Activated naive CD4-positive, alpha-beta T cell (primary cell): ENCODE measurements at regions not wholly inside any gene's neighbourhood (a gene's known extent, or its start where the extent isn't known, plus 50 kb on each side); places are given as distances from the start of the nearest gene placed in this dataset.
"Not testable (repeated sequence)": the region's sequence is repeated elsewhere in the genome, so short reads cannot be mapped to it uniquely, and the experiment has no call there.

Source experiments
- DNase-seq, 4 experiments: peaks; one replicate each; lab custom pipeline; 2025; lab: John Stamatoyannopoulos, UW

DNA sequence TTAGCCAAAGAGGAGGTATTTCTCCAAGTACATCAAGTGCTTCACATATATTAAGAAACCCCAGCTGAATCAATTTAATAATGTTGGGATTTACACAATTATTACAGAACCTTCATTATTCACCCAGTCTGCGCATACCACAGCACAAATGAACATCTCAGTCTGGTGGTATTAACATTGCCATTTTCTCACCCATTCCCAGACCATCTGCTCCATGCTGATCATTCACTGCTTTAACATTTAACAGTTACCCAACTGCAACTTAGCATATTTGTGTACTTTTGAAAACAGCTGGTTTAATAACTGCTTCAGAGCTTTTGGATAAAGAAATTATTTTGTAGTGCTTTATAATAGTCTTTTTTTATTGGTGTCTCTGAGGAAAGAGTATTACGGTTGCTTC, 1072.1 kb downstream of the NXPH1 start:
- no peak for DNase-seq

DNA sequence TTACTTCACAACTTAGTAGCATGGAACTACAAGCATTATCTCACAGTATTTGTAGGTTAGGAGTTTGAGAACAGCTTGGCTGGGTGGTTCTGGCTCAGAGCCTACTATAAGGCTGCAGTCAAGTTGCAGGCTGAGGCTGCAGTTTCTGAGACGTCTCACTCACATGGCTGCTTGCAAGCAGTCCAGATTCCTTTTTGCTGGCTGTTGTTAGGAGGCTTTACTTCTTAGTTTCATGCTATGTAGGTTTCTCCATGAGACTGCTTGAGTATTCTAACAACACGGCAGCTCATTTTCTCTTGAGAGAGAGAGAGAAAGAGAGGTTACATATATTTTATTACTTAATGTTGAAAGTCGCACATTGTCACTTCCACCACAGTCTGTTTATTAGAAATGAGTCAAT, 1073.9 kb downstream of the NXPH1 start:
- no peak for DNase-seq

DNA sequence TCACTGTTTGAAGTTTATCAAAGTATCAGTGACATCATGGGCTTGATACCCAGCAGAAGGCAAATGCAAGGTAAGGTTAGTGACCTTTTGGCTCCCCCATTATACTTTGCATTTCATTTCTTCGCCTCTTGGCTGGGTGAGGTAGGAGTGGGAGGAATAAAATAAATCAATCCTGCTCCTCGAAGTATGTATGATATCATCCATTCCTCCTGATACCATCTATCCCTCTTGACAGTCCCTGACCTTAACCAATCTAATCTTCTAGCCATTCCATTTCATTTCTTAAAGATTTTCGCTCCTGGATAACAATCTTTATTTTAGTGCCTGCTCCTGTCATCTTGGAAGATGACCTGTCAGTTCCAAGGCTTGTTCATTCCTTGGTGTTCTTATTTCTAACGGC, 1083.3 kb downstream of the NXPH1 start:
- no peak for DNase-seq

DNA sequence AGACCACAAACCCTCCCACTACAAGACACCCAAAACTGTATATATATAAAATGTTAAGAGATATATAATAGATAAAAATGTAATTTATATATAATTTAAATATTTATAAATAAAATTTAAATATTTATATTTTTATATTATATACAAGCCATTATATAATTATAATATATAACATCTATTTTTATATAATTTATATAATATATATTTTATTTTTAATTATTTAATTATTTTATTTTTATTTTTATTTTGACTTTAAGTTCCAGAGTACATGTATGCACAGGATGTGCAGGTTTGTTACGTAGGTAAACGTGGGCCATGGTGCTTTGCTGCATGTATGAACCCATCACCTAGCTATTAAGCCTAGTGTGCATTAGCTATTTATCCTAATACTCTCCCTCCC, 1090.2 kb downstream of the NXPH1 start:
- DNase-seq, result no peak

DNA sequence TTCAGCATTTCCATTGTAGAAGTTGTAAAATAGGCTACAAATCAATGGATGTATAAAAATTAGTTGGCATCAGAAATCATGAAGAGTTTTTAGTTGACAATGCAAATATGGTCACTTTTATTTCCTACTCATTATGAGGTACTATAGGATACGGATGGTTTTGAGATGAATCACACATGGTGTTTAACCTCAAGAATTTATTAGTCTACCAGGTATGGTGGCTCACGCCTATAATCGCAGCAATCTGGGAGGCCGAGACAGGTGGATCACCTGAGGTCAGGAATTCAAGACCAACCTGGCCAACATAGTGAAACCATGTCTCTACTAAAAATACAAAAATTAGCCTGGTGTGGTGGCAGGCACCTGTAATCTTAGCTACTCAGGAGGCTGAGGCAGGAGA, 1119.0 kb downstream of the NXPH1 start:
- not testable (repeated sequence) for DNase-seq

DNA sequence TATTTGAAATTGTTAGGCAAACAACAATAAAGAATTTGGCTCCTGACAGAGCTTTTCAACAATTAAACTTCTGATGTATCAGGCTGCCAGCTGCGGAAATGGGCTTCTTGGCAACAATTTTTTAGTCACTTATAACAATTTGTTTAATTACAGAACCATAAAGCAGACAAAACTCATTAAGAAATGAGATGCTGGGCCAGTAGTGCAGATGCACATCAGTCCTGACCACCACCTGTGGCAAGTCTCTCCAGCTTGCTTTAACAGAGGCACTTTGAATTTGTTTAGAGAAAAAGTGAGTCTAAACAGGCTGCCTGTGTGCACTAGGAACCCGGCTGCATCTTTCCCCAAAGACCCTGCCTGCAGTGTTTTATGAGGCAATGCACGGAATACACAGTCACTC, 1124.4 kb downstream of the NXPH1 start:
- no peak for DNase-seq

DNA sequence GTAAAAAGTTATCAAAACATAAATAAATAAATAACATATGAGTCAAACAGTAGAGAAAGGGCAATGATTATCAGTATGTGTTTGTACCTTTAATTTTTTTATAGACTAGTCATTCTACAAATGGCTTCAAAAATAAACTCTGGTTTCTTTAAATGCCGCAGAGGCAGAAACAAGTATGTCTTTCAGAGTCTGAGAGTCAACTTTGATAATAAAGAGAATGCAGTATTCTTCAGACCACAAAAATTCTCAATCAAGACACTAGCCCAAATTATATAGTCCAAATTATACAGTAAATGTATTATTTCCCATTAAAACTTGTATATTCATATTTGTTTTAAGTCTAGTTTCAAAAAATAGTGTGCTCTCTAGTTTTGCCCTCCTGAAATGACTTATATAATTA, 1142.3 kb downstream of the NXPH1 start:
- no peak for DNase-seq

DNA sequence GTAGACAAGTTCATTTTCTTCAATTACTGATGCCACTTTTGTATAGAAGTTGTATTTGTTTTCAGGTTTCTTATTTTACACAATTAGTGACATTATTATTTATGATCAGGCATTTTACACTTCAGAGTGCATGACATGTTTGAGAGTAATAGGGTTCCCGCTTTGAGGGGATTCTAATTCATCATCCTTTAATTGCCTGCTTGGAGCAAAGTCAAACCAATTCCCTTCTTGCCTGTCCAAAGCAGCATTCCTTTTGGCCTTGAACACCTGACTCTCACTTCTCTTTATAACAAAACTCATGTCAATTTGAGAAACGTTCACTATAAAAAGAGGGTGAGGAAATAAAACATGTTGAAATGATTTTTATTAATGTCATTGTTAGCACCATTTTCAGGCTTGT, 1149.4 kb downstream of the NXPH1 start:
- DNase-seq, result no peak

DNA sequence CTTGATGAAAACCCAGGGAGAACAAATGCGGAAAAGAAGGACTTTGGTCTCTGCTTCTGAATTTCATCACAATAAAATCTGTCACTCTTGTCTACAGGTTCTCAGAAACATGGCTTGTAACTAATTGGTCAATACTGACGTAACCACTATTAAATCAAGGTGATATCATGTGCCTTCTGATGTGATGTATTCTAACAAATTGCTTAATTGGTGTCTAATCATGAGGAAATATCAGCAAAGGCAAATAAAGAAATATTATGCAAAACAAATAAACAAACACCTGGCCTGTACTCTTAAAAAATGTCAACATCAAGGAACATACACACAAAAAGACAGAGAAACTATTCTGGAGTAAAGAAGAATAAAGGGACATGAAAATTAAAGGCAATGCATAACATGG, 1165.0 kb downstream of the NXPH1 start:
- DNase-seq, result no peak

DNA sequence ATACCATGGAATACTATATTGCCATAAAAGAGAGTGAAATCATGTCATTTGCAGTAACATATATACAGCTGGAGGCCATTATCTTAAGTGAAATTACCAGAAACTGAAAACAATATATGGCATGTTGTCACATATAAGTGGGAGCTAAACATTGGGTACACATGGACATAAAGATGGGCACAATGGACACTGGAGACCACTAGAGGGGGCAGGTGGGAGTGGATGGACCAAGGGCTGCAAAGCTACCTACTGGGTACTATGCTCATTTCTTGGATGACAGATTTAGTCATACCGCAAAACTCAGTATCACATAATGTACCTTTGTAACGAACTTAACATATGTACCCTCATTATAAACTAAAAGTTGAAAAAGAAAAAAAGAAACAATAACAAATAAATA, 1167.6 kb downstream of the NXPH1 start:
- no peak for DNase-seq

DNA sequence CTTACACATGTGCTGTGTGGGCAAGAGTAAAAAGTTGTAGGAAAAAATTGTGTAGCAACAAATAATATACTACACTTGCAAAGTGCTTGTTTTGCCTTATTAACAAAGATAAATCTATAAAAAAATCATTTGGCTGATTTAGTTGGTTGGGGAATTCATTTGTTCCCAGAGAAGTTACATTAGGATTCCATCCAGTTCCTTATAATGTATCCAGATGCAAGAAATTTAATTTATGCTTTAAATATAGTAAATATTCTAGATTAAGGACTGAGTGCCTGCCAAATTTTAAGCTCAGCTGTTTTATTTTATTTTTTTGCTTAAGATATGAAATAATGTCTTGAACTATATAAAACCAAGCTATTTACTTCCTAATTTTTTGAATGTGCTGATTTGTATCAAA, 1169.9 kb downstream of the NXPH1 start:
- DNase-seq, result no peak

DNA sequence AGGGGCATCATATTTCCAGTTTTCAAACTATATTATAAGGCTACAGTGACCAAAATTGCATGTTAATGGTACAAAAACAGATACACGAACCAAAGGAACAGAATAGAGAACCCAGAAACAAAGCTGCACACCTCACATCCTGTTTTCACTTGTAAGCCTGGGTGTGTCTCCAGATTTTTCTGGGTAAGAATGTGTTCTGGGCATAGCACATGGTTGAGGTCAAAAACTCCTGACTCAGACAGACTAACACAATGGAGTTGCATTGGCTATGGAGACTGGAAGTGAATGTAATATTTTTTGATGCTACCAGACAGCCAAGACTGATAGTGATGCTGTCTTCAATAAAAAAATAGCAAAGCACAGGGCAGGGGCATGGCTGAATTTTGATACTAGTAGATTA, 1175.2 kb downstream of the NXPH1 start:
- DNase-seq, result no peak

DNA sequence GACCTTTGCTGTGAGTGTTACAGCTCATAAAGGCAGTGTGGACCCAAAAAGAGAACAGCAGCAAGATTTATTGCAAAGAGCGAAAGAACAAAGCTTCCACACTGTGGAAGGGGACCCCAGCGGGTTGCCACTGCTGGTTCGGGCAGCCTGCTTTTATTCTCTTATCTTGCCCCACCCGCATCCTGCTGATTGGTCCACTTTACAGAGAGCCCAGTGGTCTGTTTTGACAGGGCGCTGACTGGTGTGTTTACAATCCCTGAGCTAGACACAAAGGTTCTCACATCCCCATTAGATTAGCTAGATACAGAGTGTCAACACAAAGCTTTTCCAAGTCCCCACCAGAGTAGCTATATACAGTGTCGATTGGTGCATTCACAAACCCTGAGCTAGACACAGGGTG, 1187.5 kb downstream of the NXPH1 start:
- DNase-seq, result not testable (repeated sequence)

DNA sequence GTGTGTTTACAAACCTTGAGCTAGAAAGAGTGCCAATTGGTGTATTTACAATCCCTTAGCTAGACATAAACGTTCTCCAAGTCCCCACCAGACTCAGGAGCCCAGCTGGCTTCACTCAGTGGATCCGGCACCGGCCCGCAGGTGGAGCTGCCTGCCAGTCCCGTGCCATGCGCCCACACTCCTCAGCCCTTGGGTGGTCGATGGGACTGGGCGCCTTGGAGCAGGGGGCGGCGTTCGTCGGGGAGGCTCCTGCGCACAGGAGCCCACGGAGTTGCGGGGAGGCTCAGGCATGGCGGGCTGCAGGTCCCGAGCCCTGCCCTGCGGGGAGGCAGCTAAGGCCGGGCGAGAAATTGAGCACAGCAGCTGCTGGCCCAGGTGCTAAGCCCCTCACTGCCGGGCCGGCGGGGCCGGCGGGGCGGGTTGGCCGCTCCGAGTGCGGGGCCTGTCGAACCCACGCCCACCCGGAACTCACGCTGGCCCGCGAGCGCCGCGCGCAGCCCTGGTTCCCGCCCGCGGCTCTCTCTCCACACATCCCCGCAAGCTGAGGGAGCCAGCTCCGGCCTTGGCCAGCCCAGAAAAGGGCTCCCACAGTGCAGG, 1188.0 kb downstream of the NXPH1 start:
- not testable (repeated sequence) for DNase-seq

DNA sequence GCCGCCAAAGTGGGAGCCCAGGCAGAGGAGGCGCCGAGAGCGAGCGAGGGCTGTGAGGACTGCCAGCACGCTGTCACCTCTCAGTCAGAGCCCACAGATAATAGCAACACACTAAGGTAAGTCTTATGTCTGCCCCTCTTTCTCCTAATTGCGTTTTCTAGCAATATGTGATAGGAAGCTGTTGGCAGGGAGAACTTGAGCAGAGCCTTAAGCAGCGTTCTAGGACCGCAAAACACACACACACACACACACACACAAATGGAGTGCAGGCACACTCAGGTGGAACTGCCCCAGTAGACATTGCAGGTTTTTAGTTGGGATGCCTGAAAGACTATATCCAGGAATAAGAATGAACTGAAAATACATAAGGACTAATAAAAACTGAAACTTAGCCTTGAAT, 1188.5 kb downstream of the NXPH1 start:
- no peak for DNase-seq

DNA sequence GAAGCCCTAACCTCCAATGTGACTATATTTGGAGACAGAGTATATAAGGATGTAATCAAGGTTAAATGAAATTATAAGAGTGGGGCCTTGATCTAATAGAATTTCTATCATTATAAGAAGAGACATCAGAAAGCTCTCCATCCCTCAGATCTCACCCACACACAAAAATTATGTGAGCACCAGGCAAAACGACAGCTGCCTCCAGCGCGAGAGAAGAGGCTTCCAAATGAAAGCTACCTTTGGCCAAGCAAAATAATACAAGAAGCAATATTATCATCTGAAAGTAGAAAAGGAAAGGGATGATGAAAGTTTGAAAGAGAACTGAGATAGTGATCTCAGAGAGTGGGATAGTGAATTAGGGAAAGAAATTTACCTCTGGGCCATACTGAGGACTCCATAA, 1192.5 kb downstream of the NXPH1 start:
- DNase-seq, result no peak

DNA sequence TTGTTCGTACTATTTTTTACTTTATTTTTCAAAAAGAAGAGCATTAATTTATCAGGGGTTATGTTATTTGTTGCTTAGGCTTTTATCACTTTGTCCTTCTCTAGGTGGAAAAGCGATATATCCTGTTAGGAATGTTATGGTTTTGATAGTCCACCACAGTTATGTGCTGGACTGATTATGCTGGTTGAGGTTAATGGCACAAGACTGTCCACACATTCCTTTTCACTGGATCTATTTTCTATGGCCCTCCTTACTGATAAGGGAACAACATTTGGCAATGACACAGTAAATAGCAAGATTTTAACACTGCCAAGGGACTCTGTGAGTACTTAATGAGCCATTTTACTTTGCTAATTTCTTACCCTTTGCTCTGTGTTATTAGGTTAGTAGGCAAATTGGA, 1212.3 kb downstream of the NXPH1 start:
- no peak for DNase-seq

DNA sequence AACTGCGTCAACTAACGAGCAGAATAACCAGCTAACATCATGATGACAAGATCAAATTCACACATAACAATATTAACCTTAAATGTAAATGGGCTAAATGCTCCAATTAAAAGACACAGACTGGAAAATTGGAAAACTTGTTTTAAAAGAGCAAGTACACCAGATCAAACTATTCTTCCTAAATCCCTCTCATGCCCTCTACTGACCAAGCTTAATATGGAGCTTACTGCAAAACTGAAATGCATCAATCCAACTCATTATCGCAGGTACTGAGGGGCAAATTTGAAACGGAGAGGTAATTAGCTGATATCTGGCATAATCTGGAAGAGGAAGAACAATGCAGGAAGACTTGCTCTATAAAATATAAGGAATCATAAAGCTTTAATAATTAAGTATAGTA, 1223.8 kb downstream of the NXPH1 start:
- DNase-seq, result no peak

DNA sequence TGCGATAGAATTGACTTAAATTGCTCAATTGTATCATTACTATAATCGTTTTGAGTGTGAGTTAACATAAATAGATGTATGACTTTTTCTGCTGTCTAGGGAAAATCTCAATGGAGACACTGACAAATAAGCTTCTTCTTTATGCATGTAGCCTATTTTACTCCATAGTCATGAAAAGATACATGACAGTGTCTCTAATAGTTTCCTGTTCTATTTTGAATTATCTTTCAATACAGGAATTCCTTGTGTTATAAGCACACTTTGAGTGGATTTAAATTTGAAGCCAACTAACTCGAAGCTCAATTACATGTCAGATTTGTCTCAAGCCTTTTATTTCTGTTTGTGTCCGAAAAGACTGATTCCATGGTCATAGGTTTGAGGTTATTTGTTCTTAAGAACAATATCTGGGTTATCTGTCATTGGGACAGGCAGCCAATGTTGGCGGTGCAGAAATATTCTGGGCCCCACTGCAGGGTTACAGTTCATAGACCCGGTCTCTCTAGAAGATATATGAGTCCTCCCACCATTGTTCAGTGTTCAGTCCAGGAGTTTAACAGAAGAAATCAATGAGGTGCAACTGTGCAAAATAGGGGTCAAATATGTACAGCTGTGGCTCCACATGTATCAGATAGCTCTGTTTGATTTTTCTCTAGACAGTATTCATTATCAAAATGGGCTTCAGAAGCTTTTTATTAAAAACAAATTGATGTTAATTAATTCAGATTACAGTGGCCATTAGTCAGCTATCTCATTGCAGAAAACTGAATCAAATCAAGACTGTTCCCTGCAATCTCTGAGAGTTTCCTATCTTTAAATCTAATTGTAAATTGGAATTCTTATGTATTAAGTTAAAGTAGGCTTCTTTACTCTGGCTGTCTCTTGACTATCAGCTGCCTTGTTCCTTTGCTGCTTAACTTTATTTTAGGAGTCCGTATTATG, 1238.8 kb downstream of the NXPH1 start:
- DNase-seq, result no peak

DNA sequence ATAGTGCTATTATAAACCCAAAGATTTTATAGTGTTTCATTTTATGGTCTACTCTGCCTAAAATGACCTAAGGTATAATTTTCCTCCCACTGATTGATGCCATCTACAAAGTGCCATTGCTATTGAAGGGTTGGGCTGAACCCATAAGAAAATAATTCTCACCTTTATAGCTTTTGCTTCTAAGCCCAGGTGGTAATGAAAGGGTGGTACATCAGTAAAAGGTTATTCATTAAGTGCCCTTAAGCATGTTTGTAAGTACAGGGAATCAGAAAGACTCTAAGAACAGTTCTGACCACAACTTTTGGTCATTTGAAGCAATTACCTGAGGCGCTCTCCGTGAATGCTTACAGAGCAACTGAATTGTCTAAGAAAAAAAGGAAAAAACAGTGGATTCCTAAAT, 1247.3 kb downstream of the NXPH1 start:
- DNase-seq, result no peak

DNA sequence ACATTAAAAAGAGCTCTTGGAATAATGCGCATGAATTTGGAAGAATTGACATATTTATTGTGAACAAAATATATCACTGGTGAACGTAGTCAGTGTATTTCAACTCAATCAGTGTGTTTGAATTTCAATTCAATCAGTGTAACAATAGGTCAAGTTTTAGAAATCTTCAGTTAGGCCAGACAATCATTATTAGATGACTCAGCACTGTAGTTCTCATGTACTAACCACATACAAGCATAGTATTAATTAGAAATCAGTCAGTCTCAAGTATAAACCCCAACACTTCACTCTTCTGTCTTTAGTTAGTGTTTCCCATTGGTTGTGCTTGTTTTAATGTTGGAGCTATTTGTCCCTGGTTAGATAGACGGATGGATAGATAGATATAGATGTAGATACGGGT, 1247.9 kb downstream of the NXPH1 start:
- no peak for DNase-seq

DNA sequence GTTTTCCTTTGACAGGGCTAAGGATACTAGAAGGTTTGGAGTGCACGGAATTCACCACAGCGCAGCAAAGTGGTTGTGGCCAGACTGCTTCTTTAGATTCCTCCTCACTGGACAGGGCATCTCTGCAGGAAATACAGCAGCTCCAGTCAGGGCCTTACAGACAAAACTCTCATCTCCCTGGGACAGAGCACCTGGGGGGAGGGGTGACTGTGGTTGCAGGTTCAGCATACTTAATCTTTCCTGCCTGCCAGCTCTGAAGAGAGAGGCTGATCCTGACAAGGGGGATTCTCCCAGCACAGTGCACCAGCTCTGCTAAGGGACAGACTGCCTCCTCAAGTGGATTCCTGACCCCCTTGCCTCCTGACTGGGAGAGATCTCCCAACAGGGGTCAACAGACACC, 1257.9 kb downstream of the NXPH1 start:
- DNase-seq, result no peak

DNA sequence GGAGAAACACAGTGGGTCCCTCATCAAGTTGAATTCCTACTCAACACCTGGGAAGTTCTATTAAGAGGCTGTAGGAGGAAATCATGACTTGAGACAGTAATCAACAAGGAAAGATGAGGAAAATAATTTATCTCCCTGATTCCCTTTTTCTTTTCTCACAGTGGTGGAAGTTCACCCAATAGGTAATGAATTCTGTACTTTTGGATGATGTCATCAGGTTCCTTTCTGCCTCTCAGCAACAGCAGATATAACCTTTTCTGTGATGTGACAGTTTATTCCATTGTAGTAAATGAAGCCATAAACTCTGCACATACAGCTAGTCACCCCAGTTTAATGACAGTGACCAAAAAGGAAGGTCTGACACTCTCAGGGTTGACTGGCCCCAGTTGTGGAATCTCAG, 1265.0 kb downstream of the NXPH1 start:
- no peak for DNase-seq

DNA sequence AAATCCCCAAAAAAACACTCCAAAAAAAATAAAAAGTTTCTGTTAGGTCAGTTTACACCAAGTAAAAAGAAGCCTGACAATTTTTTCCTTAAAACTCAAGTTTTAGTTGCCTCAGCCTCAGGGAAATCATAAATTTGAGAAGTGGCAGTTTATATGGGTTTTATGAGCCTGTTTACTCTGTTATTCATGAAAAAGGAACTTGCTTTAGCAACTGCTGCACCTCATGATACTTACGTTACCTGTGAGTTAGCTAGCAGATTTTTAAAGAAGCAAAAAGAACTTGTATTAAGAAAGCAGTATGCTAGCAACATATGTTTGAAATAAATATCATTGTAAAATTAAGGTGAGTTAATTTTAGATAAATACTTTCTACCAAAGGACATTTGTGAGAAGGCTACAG, 1264.5 kb upstream of the PHF14 start:
- no peak for DNase-seq
